ENCODE measurements at regions not wholly inside any gene's neighbourhood (a gene's known extent, or its start where the extent isn't known, plus 50 kb on each side); places are given as distances from the start of the nearest gene placed in this dataset.

- Histone ChIP-seq H2AFZ (ENCODE audit: low read depth, low read length) (no peak overlapping the region), H3K14ac (ENCODE audit: low read length in 2 of 2) (no peak overlapping the region), H3K4me1 (ENCODE audit: control insufficient read depth, insufficient read depth, low read depth, low read length) (no peaks in the 10 kb centered on the region), H2AK5ac (ENCODE audit: low read length, severe bottlenecking) (no peak overlapping the region), H3K36me3 (ENCODE audit: control insufficient read depth in 1 of 2, insufficient read depth in 2 of 2, low read depth in 1 of 2, low read length in 2 of 2) (no peaks in the 10 kb centered on the region), H3K27ac (ENCODE audit: low read length, poor library complexity, severe bottlenecking) (no peak overlapping the region), H2BK15ac (ENCODE audit: low read depth, poor library complexity, severe bottlenecking) (no peak overlapping the region), H3K27me3 (ENCODE audit: control insufficient read depth in 1 of 2, insufficient read depth in 1 of 2, low read length in 2 of 2) (no peaks in the 10 kb centered on the region), H4K8ac (ENCODE audit: low read length) (no peak overlapping the region), H3K9me3 (ENCODE audit: control insufficient read depth, low read length) (peaks cover under 1% of the 10 kb centered on the region), H3K18ac (ENCODE audit: low read depth in 1 of 2, low read length in 2 of 2) (no peak overlapping the region), H3K4me2 (ENCODE audit: low read length, poor library complexity, severe bottlenecking) (no peak overlapping the region), H2BK5ac (ENCODE audit: low read depth, low read length, poor library complexity, severe bottlenecking) (no peak overlapping the region), H3K79me1 (replicated peaks; ENCODE audit: low read length, poor library complexity, severe bottlenecking) (no peaks in the 10 kb centered on the region), H3K23ac (ENCODE audit: low read length in 2 of 2) (no peak overlapping the region), H2BK120ac (ENCODE audit: low read depth, low read length) (no peak overlapping the region), H3K4ac (ENCODE audit: low read depth in 1 of 2, low read length in 2 of 2) (no peak overlapping the region), H3K9ac (ENCODE audit: low read length) (no peak overlapping the region), H4K91ac (ENCODE audit: low read length) (no peak overlapping the region), H3K4me3 (ENCODE audit: insufficient read depth in 1 of 2, low read depth in 1 of 2, low read length in 2 of 2) (no peak overlapping the region), H2BK12ac (ENCODE audit: low read length in 2 of 2) (no peak overlapping the region)
- no peak for DNase-seq
- 100% methylated on average over 3 of the region's 3 CpGs for WGBS
These were observed 703.8 kb upstream of the FSHR start for GRCh38 chr2:49858113-49858490.

DNA sequence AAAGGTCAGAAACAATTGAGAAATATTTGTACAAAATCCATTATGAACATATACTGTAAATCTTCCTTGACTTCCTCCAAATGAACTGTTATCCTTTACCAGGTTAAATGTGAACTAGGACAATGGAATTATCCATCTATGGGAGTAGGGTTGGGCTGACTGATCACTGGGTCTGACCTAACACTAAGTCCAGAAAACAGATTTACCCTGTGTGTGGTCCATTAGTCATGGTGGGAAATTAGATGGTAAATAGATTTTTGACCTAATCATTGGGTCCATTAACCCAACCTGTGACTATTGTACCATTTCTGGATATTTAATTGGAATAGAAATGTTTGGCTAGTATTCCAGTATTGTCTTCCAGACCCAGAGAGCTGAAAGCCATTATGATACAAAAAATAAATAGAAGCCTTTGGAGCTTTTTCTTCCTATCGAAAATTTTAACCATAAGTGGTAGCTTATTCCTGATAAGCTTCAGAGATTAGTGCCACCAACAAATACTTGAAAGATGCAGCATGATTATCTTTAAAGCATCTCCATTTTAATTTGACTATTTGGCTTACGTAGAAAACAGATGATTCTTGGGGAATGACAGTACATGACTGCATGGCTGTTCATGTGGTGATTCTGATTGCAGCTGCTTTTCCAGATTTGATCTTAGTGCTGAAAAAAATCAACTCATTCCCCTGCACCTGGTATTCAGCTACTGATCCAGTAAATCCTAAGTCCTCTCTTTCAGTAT, 703.2 kb upstream of the FSHR start:
- H3K27ac ChIP-seq (ENCODE audit: low read length, poor library complexity, severe bottlenecking), result no peak overlapping the region
- H3K9ac ChIP-seq (ENCODE audit: low read length), result no peak overlapping the region
- H3K36me3 ChIP-seq (ENCODE audit: control insufficient read depth in 1 of 2, insufficient read depth in 2 of 2, low read depth in 1 of 2, low read length in 2 of 2), result no peaks in the 10 kb centered on the region
- no peak overlapping the region for H3K4ac ChIP-seq (ENCODE audit: low read depth in 1 of 2, low read length in 2 of 2)
- H3K4me2 ChIP-seq (ENCODE audit: low read length, poor library complexity, severe bottlenecking), result no peak overlapping the region
- H3K4me3 ChIP-seq (ENCODE audit: insufficient read depth in 1 of 2, low read depth in 1 of 2, low read length in 2 of 2), result no peak overlapping the region
- H3K4me1 ChIP-seq (ENCODE audit: control insufficient read depth, insufficient read depth, low read depth, low read length), result no peaks in the 10 kb centered on the region
- H3K18ac ChIP-seq (ENCODE audit: low read depth in 1 of 2, low read length in 2 of 2), result no peak overlapping the region
- no peak overlapping the region for H4K91ac ChIP-seq (ENCODE audit: low read length)
- H3K27me3 ChIP-seq (ENCODE audit: control insufficient read depth in 1 of 2, insufficient read depth in 1 of 2, low read length in 2 of 2), result no peaks in the 10 kb centered on the region
- no peak overlapping the region for H2BK5ac ChIP-seq (ENCODE audit: low read depth, low read length, poor library complexity, severe bottlenecking)
- H2AFZ ChIP-seq (ENCODE audit: low read depth, low read length), result no peak overlapping the region
- DNase-seq, result no peak
- H3K23ac ChIP-seq (ENCODE audit: low read length in 2 of 2), result no peak overlapping the region
- no peak overlapping the region for H3K14ac ChIP-seq (ENCODE audit: low read length in 2 of 2)
- no peaks in the 10 kb centered on the region for H3K9me3 ChIP-seq (ENCODE audit: control insufficient read depth, low read length)
- H4K8ac ChIP-seq (ENCODE audit: low read length), result no peak overlapping the region
- H2AK5ac ChIP-seq (ENCODE audit: low read length, severe bottlenecking), result no peak overlapping the region
- H2BK12ac ChIP-seq (ENCODE audit: low read length in 2 of 2), result no peak overlapping the region
- WGBS, result 75% methylated on average over 1 of the region's 2 CpGs
- H2BK15ac ChIP-seq (ENCODE audit: low read depth, poor library complexity, severe bottlenecking), result no peak overlapping the region
- H2BK120ac ChIP-seq (ENCODE audit: low read depth, low read length), result no peak overlapping the region
- H3K79me1 ChIP-seq (replicated peaks; ENCODE audit: low read length, poor library complexity, severe bottlenecking), result no peaks in the 10 kb centered on the region

DNA sequence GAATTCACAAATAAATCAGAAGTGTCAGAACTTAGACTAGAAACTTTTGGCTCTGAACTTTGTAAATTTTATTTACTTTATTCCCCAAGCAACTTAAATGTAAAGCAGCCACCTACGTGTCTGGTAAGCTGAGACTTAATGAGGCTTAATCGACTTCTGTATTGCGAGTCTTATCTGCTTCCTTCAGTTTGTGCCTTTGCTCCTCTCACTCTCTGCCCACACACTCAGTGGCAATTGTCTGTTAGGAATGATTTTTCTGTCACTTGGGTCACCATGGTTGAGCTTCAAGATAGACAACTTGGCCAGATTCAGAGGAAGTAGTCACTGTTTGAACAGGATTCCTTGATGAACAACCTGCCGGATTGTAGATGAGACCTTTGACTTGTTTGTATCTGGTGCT, 691.4 kb upstream of the FSHR start:
- no peak overlapping the region for H3K9ac ChIP-seq (ENCODE audit: low read length)
- H2BK15ac ChIP-seq (ENCODE audit: low read depth, poor library complexity, severe bottlenecking), result no peak overlapping the region
- no peak overlapping the region for H3K4ac ChIP-seq (ENCODE audit: low read depth in 1 of 2, low read length in 2 of 2)
- H4K91ac ChIP-seq (ENCODE audit: low read length), result no peak overlapping the region
- H2BK5ac ChIP-seq (ENCODE audit: low read depth, low read length, poor library complexity, severe bottlenecking), result no peak overlapping the region
- no peak overlapping the region for H3K27ac ChIP-seq (ENCODE audit: low read length, poor library complexity, severe bottlenecking)
- no peak overlapping the region for H2BK120ac ChIP-seq (ENCODE audit: low read depth, low read length)
- no peak overlapping the region for H3K18ac ChIP-seq (ENCODE audit: low read depth in 1 of 2, low read length in 2 of 2)
- H3K23ac ChIP-seq (ENCODE audit: low read length in 2 of 2), result no peak overlapping the region
- DNase-seq, result no peak
- H2AFZ ChIP-seq (ENCODE audit: low read depth, low read length), result no peak overlapping the region
- no peaks in the 10 kb centered on the region for H3K36me3 ChIP-seq (ENCODE audit: control insufficient read depth in 1 of 2, insufficient read depth in 2 of 2, low read depth in 1 of 2, low read length in 2 of 2)
- H3K9me3 ChIP-seq (ENCODE audit: control insufficient read depth, low read length), result peaks cover 4% of the 10 kb centered on the region
- WGBS, result 95% methylated on average over 4 of the region's 4 CpGs
- H2AK5ac ChIP-seq (ENCODE audit: low read length, severe bottlenecking), result no peak overlapping the region
- no peaks in the 10 kb centered on the region for H3K27me3 ChIP-seq (ENCODE audit: control insufficient read depth in 1 of 2, insufficient read depth in 1 of 2, low read length in 2 of 2)
- H3K4me3 ChIP-seq (ENCODE audit: insufficient read depth in 1 of 2, low read depth in 1 of 2, low read length in 2 of 2), result no peak overlapping the region
- no peak overlapping the region for H2BK12ac ChIP-seq (ENCODE audit: low read length in 2 of 2)
- no peaks in the 10 kb centered on the region for H3K4me1 ChIP-seq (ENCODE audit: control insufficient read depth, insufficient read depth, low read depth, low read length)
- no peaks in the 10 kb centered on the region for H3K79me1 ChIP-seq (replicated peaks; ENCODE audit: low read length, poor library complexity, severe bottlenecking)
- no peak overlapping the region for H4K8ac ChIP-seq (ENCODE audit: low read length)
- H3K14ac ChIP-seq (ENCODE audit: low read length in 2 of 2), result no peak overlapping the region
- H3K4me2 ChIP-seq (ENCODE audit: low read length, poor library complexity, severe bottlenecking), result no peak overlapping the region

DNA sequence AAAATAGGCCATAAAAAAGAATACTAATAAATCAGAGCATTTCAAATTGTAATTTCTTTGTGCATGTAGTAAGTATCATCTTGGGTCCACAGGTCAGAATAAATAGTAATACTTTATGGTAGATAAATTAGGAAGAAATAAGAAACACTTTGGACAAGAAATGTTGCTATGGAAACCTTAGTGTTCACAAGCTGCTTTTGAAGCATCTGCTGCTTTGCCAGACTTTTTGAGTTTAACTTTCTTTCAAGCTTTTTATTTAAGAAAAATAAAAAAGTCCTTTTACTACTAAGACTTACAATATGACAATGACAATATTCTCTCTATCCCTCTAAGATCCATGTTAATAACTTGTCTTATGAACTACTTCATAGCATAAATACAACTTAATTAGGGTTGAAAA, 690.7 kb upstream of the FSHR start:
- Histone ChIP-seq H3K4ac (ENCODE audit: low read depth in 1 of 2, low read length in 2 of 2) (no peak overlapping the region), H3K36me3 (ENCODE audit: control insufficient read depth in 1 of 2, insufficient read depth in 2 of 2, low read depth in 1 of 2, low read length in 2 of 2) (no peaks in the 10 kb centered on the region), H2BK5ac (ENCODE audit: low read depth, low read length, poor library complexity, severe bottlenecking) (no peak overlapping the region), H2BK120ac (ENCODE audit: low read depth, low read length) (no peak overlapping the region), H3K27me3 (ENCODE audit: control insufficient read depth in 1 of 2, insufficient read depth in 1 of 2, low read length in 2 of 2) (no peaks in the 10 kb centered on the region), H4K8ac (ENCODE audit: low read length) (no peak overlapping the region), H2BK15ac (ENCODE audit: low read depth, poor library complexity, severe bottlenecking) (no peak overlapping the region), H3K9me3 (ENCODE audit: control insufficient read depth, low read length) (peaks cover 4% of the 10 kb centered on the region), H3K14ac (ENCODE audit: low read length in 2 of 2) (no peak overlapping the region), H3K18ac (ENCODE audit: low read depth in 1 of 2, low read length in 2 of 2) (no peak overlapping the region), H4K91ac (ENCODE audit: low read length) (no peak overlapping the region), H3K27ac (ENCODE audit: low read length, poor library complexity, severe bottlenecking) (no peak overlapping the region), H3K4me1 (ENCODE audit: control insufficient read depth, insufficient read depth, low read depth, low read length) (no peaks in the 10 kb centered on the region), H2AFZ (ENCODE audit: low read depth, low read length) (no peak overlapping the region), H3K79me1 (replicated peaks; ENCODE audit: low read length, poor library complexity, severe bottlenecking) (no peaks in the 10 kb centered on the region), H3K4me2 (ENCODE audit: low read length, poor library complexity, severe bottlenecking) (no peak overlapping the region), H3K4me3 (ENCODE audit: insufficient read depth in 1 of 2, low read depth in 1 of 2, low read length in 2 of 2) (no peak overlapping the region), H2BK12ac (ENCODE audit: low read length in 2 of 2) (no peak overlapping the region), H3K23ac (ENCODE audit: low read length in 2 of 2) (no peak overlapping the region), H3K9ac (ENCODE audit: low read length) (no peak overlapping the region), H2AK5ac (ENCODE audit: low read length, severe bottlenecking) (no peak overlapping the region)
- no peak for DNase-seq

Measured in mesenchymal stem cell (in vitro differentiated cells and primary cell).